GM18909 (cell line): ENCODE measurements at regions not wholly inside any gene's neighbourhood (a gene's known extent, or its start where the extent isn't known, plus 50 kb on each side); places are given as distances from the start of the nearest gene placed in this dataset.
A peak's percentile ranks its signal among the peaks of the same experiment; 100 is the strongest.

ENCODE experiments used
- ATAC-seq: cut with Tn5 transposase; IDR thresholded peaks from one replicate; pipeline ENCODE4 v1.9.1; 2021; ENCODE audit warnings: mild to moderate bottlenecking; ENCODE audit not compliant: unreplicated experiment, poor library complexity

DNA sequence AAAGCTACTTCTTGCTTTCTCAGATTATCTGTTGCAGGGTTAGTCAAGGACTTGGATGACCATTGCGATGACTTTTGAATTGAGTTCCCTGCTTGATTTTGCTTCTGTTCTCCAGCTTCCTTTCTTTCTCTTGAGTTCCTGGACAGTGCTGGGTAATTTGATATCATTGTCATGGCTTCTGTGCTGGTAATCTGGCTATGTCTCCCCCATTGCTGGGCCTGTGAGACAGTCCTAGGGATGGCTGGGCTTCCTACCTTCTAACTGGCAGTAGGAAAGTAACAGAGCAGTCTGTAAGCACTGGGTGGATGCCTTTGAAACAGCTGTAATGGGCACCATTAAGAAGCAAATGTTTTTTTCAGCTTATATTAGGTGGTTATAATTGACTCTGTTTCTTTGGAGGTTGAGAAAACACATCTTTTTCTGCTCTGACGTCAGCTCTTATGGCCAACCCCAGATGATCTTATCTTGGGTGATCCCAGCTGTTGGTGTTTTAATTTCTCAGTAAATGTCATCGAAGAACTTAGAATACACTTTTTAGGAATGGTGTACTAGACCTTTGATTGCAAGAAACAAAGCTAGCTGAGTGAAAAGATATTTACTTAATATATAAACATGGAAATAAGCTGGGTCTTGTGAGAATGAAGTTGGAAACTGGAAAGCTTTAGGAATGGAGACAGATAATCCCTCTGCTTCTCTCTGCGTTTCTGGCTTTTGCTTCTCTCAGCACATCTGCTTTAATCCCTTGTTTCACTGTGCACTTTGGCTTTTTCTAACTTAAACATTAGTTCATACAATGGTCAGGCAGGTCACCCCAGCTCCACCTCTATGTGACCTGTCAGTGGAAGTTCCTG lies 195.0 kb upstream of the MAN1A1 start:
- ATAC-seq, result no peak

GRCh38 chr6:119543332-119543731 lies 193.8 kb upstream of the MAN1A1 start:
- ATAC-seq, result no peak

GRCh38 chr6:119542037-119542436 lies 192.5 kb upstream of the MAN1A1 start:
- ATAC-seq, result no peak

- no peak for ATAC-seq
Observed at GRCh38 chr6:119541132-119541905, 191.8 kb upstream of the MAN1A1 start.

GRCh38 chr6:119540417-119540816 lies 190.9 kb upstream of the MAN1A1 start:
- no peak for ATAC-seq

DNA sequence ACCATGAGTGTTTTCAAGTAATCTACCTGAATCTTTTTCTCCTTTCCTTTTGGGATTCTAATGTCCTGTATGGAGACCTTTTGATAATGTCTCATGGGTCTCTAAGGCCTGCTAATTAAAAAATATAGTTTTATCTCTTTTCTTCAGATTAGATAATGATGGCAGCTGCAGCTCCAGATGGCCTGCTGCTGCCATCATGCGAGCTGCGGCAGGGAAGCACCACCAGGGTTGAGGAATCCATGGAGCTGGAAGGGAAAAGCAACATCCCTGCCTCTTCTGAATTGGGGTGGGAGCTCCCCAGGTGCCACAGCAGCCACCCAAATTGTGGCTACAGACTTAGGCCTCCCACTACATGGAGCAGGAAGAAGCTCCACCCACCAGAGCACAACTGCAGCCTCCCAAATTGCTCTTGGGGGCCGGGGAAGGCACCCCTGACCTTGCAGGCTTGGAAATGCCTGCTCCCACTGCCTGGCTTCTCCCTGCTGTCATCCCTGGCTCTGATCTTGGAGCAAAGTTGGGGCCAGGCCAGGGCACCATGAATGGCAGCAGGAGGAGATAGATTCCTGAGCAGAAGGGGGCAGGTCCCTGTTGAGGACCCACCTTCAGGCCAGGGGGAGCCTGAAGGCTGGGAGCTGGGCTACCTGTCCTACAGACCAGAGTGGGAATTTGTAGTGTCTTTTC lies 189.6 kb upstream of the MAN1A1 start:
- no peak for ATAC-seq

DNA sequence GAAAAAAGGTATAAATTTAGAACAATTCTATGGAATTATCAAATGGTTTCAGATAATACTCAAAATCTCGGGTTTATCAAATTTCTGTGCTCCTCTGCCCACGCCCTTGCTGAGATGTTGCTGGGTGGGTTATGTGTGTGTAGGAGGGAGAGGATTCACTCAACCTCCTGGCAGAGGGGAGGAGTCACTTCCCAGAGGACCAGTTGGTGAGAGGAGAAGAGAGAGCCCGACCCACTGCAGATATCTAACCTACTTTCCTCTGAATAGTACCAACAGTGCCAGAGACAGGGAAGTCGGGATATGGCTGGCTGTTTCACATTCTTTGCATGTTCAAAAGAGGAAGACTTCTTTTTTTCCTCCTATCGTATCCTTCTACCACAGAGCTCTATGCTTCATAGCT lies 187.1 kb upstream of the MAN1A1 start:
- ATAC-seq, result no peak

DNA sequence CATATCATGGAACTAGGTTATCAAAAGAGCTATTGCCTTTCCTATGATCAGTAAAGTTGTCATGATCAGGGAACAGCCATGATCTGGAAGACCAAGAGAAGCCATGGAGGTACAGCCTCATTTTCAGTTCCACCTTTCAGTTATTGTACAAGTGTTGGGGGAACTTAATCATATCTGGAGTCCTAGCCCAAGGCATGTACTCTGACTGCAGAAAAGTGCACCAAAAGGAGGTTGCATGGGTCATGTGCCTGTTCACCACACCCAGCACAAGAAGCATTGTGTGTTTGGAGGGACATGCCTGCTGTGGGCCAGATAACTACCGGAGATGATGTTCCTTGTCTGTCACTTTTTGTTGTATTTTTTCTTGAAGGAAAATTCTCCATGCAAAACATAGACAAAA lies 185.8 kb upstream of the MAN1A1 start:
- ATAC-seq, result peak; percentile 47

DNA sequence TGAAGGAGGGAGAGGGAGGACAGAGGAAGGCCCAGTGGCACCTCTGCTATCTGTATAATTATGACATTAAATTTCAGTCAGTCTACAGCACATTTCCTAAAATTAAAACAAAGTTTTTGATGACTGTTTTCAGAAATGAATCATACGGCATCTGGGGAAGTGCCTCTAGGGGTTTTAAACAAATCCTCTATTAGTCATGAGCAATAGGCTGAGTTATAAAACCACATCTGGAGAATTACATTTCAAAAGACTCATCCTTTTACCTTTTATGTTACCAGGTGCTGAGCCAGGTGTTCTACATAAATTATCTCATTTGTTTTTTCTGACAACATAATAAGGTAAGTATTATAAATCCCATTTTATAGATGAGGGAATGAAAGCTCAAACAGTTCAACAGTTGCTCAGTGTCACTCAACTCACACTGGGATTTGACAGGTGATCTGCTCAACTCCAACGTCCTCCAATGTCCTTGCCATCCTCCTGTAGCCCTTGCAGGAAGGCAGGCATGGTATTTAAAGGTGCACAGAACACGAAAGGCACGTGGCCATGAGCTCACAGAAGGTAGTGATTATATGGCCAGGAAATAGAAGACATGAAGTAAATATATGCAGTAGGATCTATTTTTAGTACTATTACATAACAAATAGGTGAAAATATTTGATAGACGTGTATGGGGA lies 184.2 kb upstream of the MAN1A1 start:
- ATAC-seq, result peak; percentile 71

DNA sequence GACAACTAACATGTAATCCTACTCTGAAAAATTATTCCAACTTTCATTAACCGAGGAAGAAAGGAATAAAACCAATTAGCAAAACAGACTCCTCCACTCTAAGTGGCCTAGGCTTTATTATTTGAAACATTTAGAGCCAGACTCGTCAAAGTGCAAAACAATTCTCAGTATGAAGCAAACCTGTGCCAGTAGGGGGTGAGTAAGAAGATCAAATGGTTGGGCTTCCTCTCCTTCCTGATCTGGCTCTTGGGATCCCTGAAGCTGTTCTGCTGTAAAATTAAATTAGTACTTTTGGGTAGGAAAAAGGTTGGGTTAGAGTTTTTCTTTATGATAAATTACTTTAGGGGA lies 177.6 kb upstream of the MAN1A1 start:
- no peak for ATAC-seq

DNA sequence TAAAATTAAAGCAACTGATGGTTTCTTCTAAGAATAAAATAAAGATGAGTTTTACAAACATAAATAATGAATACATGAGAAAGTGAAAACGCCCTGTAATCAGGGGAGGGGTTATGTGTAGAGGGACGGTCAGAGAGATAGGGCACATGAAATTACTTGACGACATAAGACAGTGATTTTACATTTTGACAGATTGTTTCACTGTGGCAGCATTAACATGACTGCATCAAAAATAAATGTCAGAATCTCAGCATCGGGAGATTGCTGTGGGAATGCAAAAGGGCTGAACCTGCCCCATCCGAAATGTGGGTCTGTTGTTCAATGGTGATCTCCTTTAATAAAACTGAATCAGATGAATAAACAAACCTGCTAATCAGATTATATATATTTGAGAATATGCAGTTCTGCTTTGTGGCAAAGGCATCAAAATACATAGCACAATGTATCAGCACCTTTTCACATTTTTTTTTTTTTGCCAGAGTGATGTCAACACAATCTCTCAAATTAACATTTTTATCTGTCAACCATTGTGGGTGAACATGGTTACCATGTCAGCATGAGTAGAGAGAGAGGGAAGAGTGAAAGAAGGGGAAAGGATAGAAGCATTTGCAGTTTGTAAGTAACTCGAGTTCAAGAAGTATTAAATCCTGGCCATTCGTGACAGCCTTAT lies 177.1 kb upstream of the MAN1A1 start:
- no peak for ATAC-seq

DNA sequence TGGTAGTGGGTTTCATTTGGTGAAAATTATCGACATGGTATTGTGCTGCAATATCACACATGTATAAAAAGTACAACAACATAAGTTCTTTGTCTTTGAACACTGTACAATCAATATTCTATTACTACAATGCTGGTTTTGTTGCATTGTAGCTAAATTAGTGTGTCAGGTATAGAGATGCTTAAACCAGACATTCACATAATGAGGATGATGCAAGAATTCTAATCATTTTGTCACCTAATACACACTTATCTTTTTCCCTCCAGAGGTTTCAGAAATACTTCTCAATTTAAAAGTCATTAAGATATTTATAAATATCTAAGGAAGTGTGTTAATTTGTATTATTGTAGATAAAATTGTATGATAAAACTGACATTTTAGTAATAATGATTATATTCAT lies 174.8 kb upstream of the MAN1A1 start:
- ATAC-seq, result no peak

DNA sequence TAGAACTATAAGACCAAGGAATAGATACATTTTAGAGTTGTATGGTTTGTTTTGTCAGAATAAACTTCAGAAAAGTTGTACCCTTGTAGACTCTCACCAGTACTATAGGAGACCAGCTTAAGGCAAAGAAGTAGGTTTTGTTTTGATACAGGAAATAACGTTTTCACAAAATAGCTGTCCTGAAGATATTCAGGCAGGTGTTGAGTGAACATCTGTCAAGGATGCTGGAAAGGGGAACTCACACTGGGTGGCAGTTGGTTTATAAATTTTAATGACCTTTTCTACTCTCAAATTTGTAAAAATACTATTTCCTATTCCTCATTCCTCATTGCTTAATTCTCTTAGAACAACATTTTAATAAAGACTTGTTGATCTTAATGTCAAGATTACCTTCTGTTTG lies 174.0 kb upstream of the MAN1A1 start:
- no peak for ATAC-seq

GRCh38 chr6:119521251-119521650 lies 171.7 kb upstream of the MAN1A1 start:
- ATAC-seq, result no peak

DNA sequence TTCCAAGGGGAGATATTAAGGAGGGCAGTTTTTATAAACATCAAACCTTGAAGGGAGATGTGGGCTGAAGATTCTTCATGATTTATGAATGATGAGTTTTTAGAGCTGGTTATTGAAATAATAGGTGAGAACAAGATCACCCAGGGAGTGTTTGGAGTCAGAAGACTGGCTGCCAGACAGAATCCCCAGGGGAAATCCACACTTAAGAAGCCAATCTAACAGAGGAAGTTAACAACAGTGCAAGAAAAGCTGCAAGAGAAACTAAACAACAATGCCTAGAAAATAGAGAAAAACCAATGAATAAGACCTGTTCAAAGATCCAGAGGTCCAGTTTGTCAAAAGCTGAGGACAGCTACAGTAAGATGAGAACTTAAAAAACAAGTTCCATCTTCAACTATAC lies 167.9 kb upstream of the MAN1A1 start:
- no peak for ATAC-seq

- no peak for ATAC-seq
Observed at GRCh38 chr6:119514345-119514744, 164.8 kb upstream of the MAN1A1 start.

DNA sequence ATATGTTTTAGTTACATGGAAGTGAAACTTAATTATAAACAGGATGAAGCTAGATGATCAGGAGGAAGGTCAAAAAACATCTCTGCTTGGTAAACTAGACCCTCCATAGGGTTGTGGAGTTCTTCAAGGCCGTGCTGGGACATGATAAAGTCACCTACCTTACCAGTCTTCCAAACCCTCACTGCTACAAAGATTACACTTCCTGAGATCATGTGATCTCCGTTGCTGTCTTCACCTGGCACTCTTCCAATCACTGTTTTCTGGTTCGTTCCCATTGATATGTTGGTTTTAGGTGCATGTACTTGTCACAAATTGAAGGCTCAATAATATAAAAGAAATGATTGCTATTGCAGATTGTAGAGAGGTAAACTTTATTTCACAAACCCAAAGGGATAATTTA lies 161.5 kb upstream of the MAN1A1 start:
- ATAC-seq, result no peak

DNA sequence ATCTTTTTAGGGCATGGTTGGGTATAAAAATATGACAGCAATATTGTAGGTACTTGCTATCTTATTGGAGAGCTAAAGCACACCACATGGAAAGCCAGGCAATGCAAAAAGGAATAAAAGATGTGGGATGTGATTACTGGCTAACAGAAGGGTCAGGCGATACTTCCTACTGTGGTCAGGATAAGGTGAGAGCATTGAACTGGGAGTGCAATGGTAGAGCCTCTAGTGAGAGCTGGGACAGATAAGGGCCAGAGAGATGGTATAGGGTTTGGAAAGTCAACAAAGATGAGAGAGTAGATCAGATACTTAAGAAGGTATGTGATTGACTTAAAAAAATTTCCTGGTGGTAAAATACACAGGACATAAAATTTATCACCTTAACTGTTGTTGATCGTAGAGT lies 160.7 kb upstream of the MAN1A1 start:
- ATAC-seq, result no peak

GRCh38 chr6:119506631-119507174 lies 157.1 kb upstream of the MAN1A1 start:
- ATAC-seq, result no peak
